WTC11 (cell line): ENCODE measurements at regions not wholly inside any gene's neighbourhood (a gene's known extent, or its start where the extent isn't known, plus 50 kb on each side); places are given as distances from the start of the nearest gene placed in this dataset.

ENCODE experiments used
- ATAC-seq: fragments of 200-7000 bp; cut with Tn5 transposase; 2 replicates; pipeline ENCODE4 v1.10.0; 2021; ENCODE audit warnings: mild to moderate bottlenecking, moderate library complexity
- CTCF ChIA-PET: fragments of 300-600 bp; sonication (Branson Sonifier 250); formaldehyde crosslinking; loops from one replicate; lab custom pipeline; 2021; ENCODE audit warnings: antibody characterized with exemption; lab: Charles Lee
- POLR2A ChIA-PET: fragments of 350-600 bp; sonication (Branson Sonifier 250); formaldehyde crosslinking; loops from one replicate; lab custom pipeline; 2021; ENCODE audit warnings: antibody characterized with exemption; lab: Charles Lee
- DNase-seq: peaks from one replicate; pipeline ENCODE4 v3.0.0; 2021; ENCODE audit warnings: low spot score
- H3K27ac Mint-ChIP-seq: 2 replicates; pipeline ENCODE4 v1.8.0; 2021; ENCODE audit warnings: mixed read lengths
- H3K27me3 Mint-ChIP-seq: 2 replicates; pipeline ENCODE4 v1.8.0; 2021; ENCODE audit warnings: low read depth, mild to moderate bottlenecking, moderate library complexity, mixed read lengths
- H3K36me3 Mint-ChIP-seq: 2 replicates; pipeline ENCODE4 v1.8.0; 2021; ENCODE audit warnings: mixed read lengths
- H3K4me1 Mint-ChIP-seq: 2 replicates; pipeline ENCODE4 v1.8.0; 2022; ENCODE audit warnings: mixed read lengths
- H3K4me3 Mint-ChIP-seq: 2 replicates; pipeline ENCODE4 v1.8.0; 2021; ENCODE audit warnings: mild to moderate bottlenecking, moderate library complexity, mixed read lengths
- H3K9me3 Mint-ChIP-seq: 2 replicates; pipeline ENCODE4 v1.8.0; 2021; ENCODE audit warnings: mixed read lengths
- ATF3 ChIP-seq: sonication (generic); formaldehyde crosslinking; conservative IDR thresholded peaks from 2 replicates; pipeline ENCODE4 v1.8.1; 2022; ENCODE audit warnings: mild to moderate bottlenecking, missing genetic modification reagents
- ELF4 ChIP-seq: sonication (generic); formaldehyde crosslinking; IDR thresholded peaks from 2 replicates; pipeline ENCODE4 v1.8.1; 2022; ENCODE audit warnings: low read depth, mild to moderate bottlenecking, moderate library complexity, missing genetic modification reagents
- ESRRA ChIP-seq: sonication (generic); formaldehyde crosslinking; IDR thresholded peaks from 2 replicates; pipeline ENCODE4 v1.8.1; 2022; ENCODE audit warnings: mild to moderate bottlenecking, missing genetic modification reagents, borderline replicate concordance
- FOXJ3 ChIP-seq: sonication (generic); formaldehyde crosslinking; IDR thresholded peaks from 2 replicates; pipeline ENCODE4 v1.9.0; 2021; ENCODE audit warnings: missing genetic modification reagents, mild to moderate bottlenecking, borderline replicate concordance
- FOXP1 ChIP-seq: sonication (generic); formaldehyde crosslinking; IDR thresholded peaks from 2 replicates; pipeline ENCODE4 v1.8.0; 2022; ENCODE audit warnings: missing genetic modification reagents, mild to moderate bottlenecking, moderate library complexity, borderline replicate concordance
- GRHL2 ChIP-seq: fragments of 250-450 bp; sonication (Bioruptor Pico); IDR thresholded peaks from 2 replicates; pipeline ENCODE4 v1.8.0; 2022; ENCODE audit warnings: mild to moderate bottlenecking, moderate library complexity; ENCODE audit not compliant: insufficient replicate concordance, severe bottlenecking
- JAZF1 ChIP-seq: fragments of 250-450 bp; sonication (Bioruptor Pico); IDR thresholded peaks from 2 replicates; pipeline ENCODE4 v1.9.0; 2021; ENCODE audit warnings: moderate library complexity, mild to moderate bottlenecking, inconsistent platforms
- JUN ChIP-seq: sonication (generic); formaldehyde crosslinking; IDR thresholded peaks from 2 replicates; pipeline ENCODE4 v1.8.0; 2023; ENCODE audit warnings: mild to moderate bottlenecking, missing genetic modification reagents
- MYBL2 ChIP-seq: sonication (generic); formaldehyde crosslinking; IDR thresholded peaks from 2 replicates; pipeline ENCODE4 v1.8.1; 2023; ENCODE audit warnings: mild to moderate bottlenecking, moderate library complexity, missing genetic modification reagents
- NFATC4 ChIP-seq: fragments of 250-450 bp; sonication (Bioruptor Pico); IDR thresholded peaks from 2 replicates; pipeline ENCODE4 v1.9.0; 2021; ENCODE audit warnings: mild to moderate bottlenecking
- NFE2L1 ChIP-seq: sonication (generic); formaldehyde crosslinking; IDR thresholded peaks from 2 replicates; pipeline ENCODE4 v1.8.1; 2023; ENCODE audit warnings: missing genetic modification reagents
- NFYB ChIP-seq: sonication (generic); formaldehyde crosslinking; conservative IDR thresholded peaks from 2 replicates; pipeline ENCODE4 v1.8.0; 2022; ENCODE audit warnings: low read depth, missing genetic modification reagents
- NR3C1 ChIP-seq: sonication (generic); formaldehyde crosslinking; conservative IDR thresholded peaks from 2 replicates; pipeline ENCODE4 v1.8.1; 2023; ENCODE audit warnings: low read depth, mild to moderate bottlenecking, missing genetic modification reagents
- PRRX2 ChIP-seq: fragments of 250-450 bp; sonication (Bioruptor Pico); IDR thresholded peaks from 2 replicates; pipeline ENCODE4 v1.8.0; 2021; ENCODE audit warnings: mild to moderate bottlenecking
- USF1 ChIP-seq: sonication (generic); formaldehyde crosslinking; IDR thresholded peaks from 2 replicates; pipeline ENCODE4 v1.8.0; 2022; ENCODE audit warnings: mild to moderate bottlenecking, missing genetic modification reagents
- ZNF219 ChIP-seq: sonication (generic); formaldehyde crosslinking; IDR thresholded peaks from 2 replicates; pipeline ENCODE4 v1.8.0; 2023; ENCODE audit warnings: missing genetic modification reagents, mild to moderate bottlenecking, borderline replicate concordance
- ZNF281 ChIP-seq: sonication (generic); formaldehyde crosslinking; IDR thresholded peaks from 2 replicates; pipeline ENCODE4 v1.8.0; 2023; ENCODE audit warnings: mild to moderate bottlenecking, missing genetic modification reagents
- ZNF317 ChIP-seq: sonication (generic); formaldehyde crosslinking; IDR thresholded peaks from 2 replicates; pipeline ENCODE4 v1.8.1; 2023; ENCODE audit warnings: low read depth, mild to moderate bottlenecking, moderate library complexity, missing genetic modification reagents, borderline replicate concordance
- ZNF396 ChIP-seq: fragments of 250-450 bp; sonication (Bioruptor Pico); IDR thresholded peaks from 2 replicates; pipeline ENCODE4 v1.8.0; 2021; ENCODE audit warnings: mild to moderate bottlenecking, moderate library complexity, borderline replicate concordance
- ZNF512 ChIP-seq: sonication (generic); formaldehyde crosslinking; IDR thresholded peaks from 2 replicates; pipeline ENCODE4 v1.8.1; 2022; ENCODE audit warnings: missing genetic modification reagents, borderline replicate concordance

- peaks cover 27% of the 10 kb centered on the region for H3K4me1 Mint-ChIP-seq
- no peak overlapping the region for H3K4me3 Mint-ChIP-seq
- no peak for ATAC-seq
- no peak for DNase-seq
- H3K27ac Mint-ChIP-seq, result no peak overlapping the region
- CTCF ChIA-PET, result no interaction called here
- no peaks in the 10 kb centered on the region for H3K9me3 Mint-ChIP-seq
- no peaks in the 10 kb centered on the region for H3K36me3 Mint-ChIP-seq
- no peaks in the 10 kb centered on the region; the same call in none of the 2 replicates for H3K27me3 Mint-ChIP-seq
- POLR2A ChIA-PET, result no interaction called here
- TF ChIP-seq NR3C1 (no peak), ZNF219 (CRISPR knock-in tag) (no peak)
Measured at GRCh38 chr2:60355849-60356261, 197.6 kb downstream of the BCL11A start.

GRCh38 chr2:60354713-60355112 is 198.7 kb downstream of the BCL11A start:
- CTCF ChIA-PET, result no interaction called here
- no peaks in the 10 kb centered on the region for H3K36me3 Mint-ChIP-seq
- TF ChIP-seq ESRRA (CRISPR knock-in tag) (no peak), USF1 (CRISPR knock-in tag) (no peak), NFATC4 (CRISPR knock-in tag) (no peak)
- TF ChIP-seq, all 79 proteins: peak for 0
- POLR2A ChIA-PET, result no interaction called here
- H3K4me3 Mint-ChIP-seq, result no peak overlapping the region
- ATAC-seq, result no peak
- no peaks in the 10 kb centered on the region for H3K9me3 Mint-ChIP-seq
- H3K27me3 Mint-ChIP-seq, result no peaks in the 10 kb centered on the region; the same call in none of the 2 replicates
- peaks cover 27% of the 10 kb centered on the region for H3K4me1 Mint-ChIP-seq
- no peak for DNase-seq
- no peak overlapping the region for H3K27ac Mint-ChIP-seq

GRCh38 chr2:60353863-60354262 is 199.6 kb downstream of the BCL11A start:
- ATAC-seq (no peak), DNase-seq (no peak)
- Mint-ChIP-seq H3K4me1 (peaks cover 19% of the 10 kb centered on the region), H3K27ac (no peak overlapping the region), H3K4me3 (no peak overlapping the region), H3K9me3 (no peaks in the 10 kb centered on the region), H3K27me3 (no peaks in the 10 kb centered on the region; the same call in none of the 2 replicates), H3K36me3 (no peaks in the 10 kb centered on the region)
- POLR2A ChIA-PET, result interaction anchor here (1.0 kb wide), 1 partner anchor 202 kb away, joined by 4 read pairs; no protein-coding TSS in a partner anchor
- CTCF ChIA-PET, result interaction anchor here (1.6 to 1.9 kb wide), 2 partner anchors 17 to 143 kb away, joined by 3 to 7 read pairs; no protein-coding TSS in a partner anchor
- no peak for TF ChIP-seq NFE2L1 (CRISPR knock-in tag)
- no peak for TF ChIP-seq ELF4 (CRISPR knock-in tag)
- no peak for TF ChIP-seq JAZF1
- TF ChIP-seq FOXP1, result no peak
- no peak for TF ChIP-seq NFYB (CRISPR knock-in tag)
- TF ChIP-seq PRRX2 (CRISPR knock-in tag), result no peak
- TF ChIP-seq ATF3 (CRISPR knock-in tag), result no peak
- TF ChIP-seq ESRRA (CRISPR knock-in tag), result no peak
- TF ChIP-seq ZNF396, result no peak
- no peak for TF ChIP-seq FOXJ3 (CRISPR knock-in tag)
- TF ChIP-seq NFATC4 (CRISPR knock-in tag), result no peak

- no peaks in the 10 kb centered on the region; the same call in none of the 2 replicates for H3K27me3 Mint-ChIP-seq
- H3K27ac Mint-ChIP-seq, result no peak overlapping the region
- no peaks in the 10 kb centered on the region for H3K9me3 Mint-ChIP-seq
- no peak overlapping the region for H3K4me3 Mint-ChIP-seq
- TF ChIP-seq ESRRA (CRISPR knock-in tag) (no peak), GRHL2 (no peak), NFE2L1 (CRISPR knock-in tag) (no peak), ZNF317 (CRISPR knock-in tag) (no peak), ZNF281 (CRISPR knock-in tag) (no peak), JUN (CRISPR knock-in tag) (no peak), MYBL2 (CRISPR knock-in tag) (no peak), ZNF512 (no peak)
- H3K36me3 Mint-ChIP-seq, result no peaks in the 10 kb centered on the region
- CTCF ChIA-PET, result interaction anchor here (1.6 to 1.9 kb wide), 2 partner anchors 16 to 144 kb away, joined by 3 to 7 read pairs; no protein-coding TSS in a partner anchor
- peaks cover 19% of the 10 kb centered on the region for H3K4me1 Mint-ChIP-seq
- DNase-seq (peak; percentile 24), ATAC-seq (peak; percentile 80)
- POLR2A ChIA-PET, result interaction anchor here (1.0 kb wide), 1 partner anchor 202 kb away, joined by 4 read pairs; no protein-coding TSS in a partner anchor
Measured at GRCh38 chr2:60353406-60353800, 200.1 kb downstream of the BCL11A start.
